ENCODE measurements at regions not wholly inside any gene's neighbourhood (a gene's known extent, or its start where the extent isn't known, plus 50 kb on each side); places are given as distances from the start of the nearest gene placed in this dataset.

DNA sequence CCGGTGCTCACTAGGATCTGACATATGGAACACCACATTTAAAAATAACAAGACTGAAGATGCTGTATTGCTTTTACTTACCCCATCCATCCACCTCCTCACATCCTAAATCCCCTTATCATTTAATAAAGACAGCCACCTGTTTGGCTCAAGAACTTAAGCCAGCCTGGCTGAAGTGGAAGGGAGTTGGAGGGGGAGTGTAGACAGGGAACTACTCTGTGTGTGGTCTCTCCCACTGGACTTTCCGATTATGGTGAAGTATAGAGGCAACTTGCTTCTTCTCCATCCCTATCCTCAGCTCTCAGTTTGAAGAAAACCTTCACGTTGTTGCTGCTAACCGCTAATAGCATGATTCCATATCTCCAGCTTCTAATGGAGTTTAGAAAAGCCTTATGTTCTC, 313.4 kb downstream of the CDH11 start:
- Histone ChIP-seq H3K27ac (no peak overlapping the region), H3K36me3 (no peaks in the 10 kb centered on the region), H3K4me1 (no peaks in the 10 kb centered on the region), H3K4me3 (no peak overlapping the region), H3K27me3 (no peaks in the 10 kb centered on the region), H3K9me3 (no peaks in the 10 kb centered on the region)
- TF ChIP-seq, protein P1, sequence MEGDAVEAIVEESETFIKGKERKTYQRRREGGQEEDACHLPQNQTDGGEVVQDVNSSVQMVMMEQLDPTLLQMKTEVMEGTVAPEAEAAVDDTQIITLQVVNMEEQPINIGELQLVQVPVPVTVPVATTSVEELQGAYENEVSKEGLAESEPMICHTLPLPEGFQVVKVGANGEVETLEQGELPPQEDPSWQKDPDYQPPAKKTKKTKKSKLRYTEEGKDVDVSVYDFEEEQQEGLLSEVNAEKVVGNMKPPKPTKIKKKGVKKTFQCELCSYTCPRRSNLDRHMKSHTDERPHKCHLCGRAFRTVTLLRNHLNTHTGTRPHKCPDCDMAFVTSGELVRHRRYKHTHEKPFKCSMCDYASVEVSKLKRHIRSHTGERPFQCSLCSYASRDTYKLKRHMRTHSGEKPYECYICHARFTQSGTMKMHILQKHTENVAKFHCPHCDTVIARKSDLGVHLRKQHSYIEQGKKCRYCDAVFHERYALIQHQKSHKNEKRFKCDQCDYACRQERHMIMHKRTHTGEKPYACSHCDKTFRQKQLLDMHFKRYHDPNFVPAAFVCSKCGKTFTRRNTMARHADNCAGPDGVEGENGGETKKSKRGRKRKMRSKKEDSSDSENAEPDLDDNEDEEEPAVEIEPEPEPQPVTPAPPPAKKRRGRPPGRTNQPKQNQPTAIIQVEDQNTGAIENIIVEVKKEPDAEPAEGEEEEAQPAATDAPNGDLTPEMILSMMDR (IDR thresholded peaks at IDR 0.05), result no peak
- TF ChIP-seq POLR2A (IDR thresholded peaks at IDR 0.05), result no peak
- DNase-seq, result no peak
- intact Hi-C loops (cut with DNase I; ENCODE audit: low total_unique reads), result no loop called here

DNA sequence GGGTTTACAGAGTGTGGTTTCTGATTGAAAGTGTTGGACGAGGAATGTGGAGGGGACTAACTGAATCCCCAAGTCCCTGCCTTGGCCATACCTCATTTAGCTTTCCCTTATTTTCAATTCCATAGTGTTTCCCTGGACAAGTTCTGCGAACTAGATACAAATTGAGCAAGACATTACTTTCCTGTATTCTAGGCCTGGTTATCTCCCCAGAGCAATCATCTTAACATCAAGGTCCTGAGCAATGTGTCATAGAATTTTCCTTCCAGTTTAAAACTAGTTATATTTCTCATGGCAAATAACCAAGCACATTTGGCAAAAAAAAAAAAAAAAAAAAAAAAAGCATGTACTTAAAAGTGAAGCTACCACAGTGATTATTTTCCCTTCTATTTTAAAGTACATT, 330.1 kb downstream of the CDH11 start:
- Histone ChIP-seq H3K9me3 (no peaks in the 10 kb centered on the region), H3K27me3 (no peaks in the 10 kb centered on the region), H3K36me3 (no peaks in the 10 kb centered on the region), H3K27ac (no peak overlapping the region), H3K4me3 (no peak overlapping the region), H3K4me1 (no peaks in the 10 kb centered on the region)
- intact Hi-C loops (cut with DNase I; ENCODE audit: low total_unique reads), result no loop called here
- DNase-seq, result no peak
- TF ChIP-seq POLR2A (IDR thresholded peaks at IDR 0.05), result no peak
- TF ChIP-seq, protein P1 (IDR thresholded peaks at IDR 0.05), result no peak

DNA sequence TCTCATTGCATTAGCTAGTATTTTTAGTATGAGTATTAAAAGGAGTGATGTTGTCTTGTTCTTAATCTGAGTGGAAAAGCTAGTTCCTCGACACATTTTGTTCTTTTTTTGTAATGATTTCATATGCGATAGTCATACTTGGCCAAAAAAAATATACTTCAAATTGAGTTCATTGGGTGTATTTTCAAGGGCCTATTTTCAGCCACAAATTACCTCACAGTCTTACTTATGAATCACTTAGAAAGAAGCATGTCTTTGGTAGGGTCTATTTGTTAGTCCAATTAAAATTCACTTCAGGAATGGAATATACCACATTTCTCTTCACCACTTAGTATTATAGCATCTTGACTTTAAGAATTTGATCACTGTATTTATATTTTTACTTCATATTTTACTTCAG, 337.2 kb downstream of the CDH11 start:
- Histone ChIP-seq H3K4me1 (no peaks in the 10 kb centered on the region), H3K27ac (no peak overlapping the region), H3K27me3 (no peaks in the 10 kb centered on the region), H3K36me3 (no peaks in the 10 kb centered on the region), H3K4me3 (no peak overlapping the region), H3K9me3 (no peaks in the 10 kb centered on the region)
- intact Hi-C loops (cut with DNase I; ENCODE audit: low total_unique reads), result no loop called here
- TF ChIP-seq, protein P1 (IDR thresholded peaks at IDR 0.05), result no peak
- TF ChIP-seq POLR2A (IDR thresholded peaks at IDR 0.05), result no peak
- no peak for DNase-seq

DNA sequence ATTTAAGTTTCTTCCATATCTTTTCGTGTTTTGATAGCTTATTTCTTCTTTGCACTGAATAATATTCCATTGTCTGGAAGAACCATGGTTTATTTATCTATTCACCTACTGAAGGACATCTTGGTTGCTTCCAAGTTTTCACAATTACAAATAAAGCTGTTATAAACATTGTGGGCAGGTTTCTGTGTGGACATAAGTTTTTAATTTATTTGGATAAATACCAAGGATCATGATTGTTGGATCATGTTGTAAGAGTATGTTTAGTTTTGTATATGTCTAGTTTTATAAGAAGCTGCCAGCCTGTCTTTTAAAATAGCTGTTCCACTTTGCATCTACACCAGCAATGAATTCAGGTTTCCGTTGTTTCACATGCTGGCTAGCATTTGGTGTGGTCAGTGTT, 339.4 kb downstream of the CDH11 start:
- DNase-seq, result no peak
- Histone ChIP-seq H3K36me3 (no peaks in the 10 kb centered on the region), H3K4me3 (no peak overlapping the region), H3K4me1 (no peaks in the 10 kb centered on the region), H3K27me3 (no peaks in the 10 kb centered on the region), H3K9me3 (no peaks in the 10 kb centered on the region), H3K27ac (no peak overlapping the region)
- TF ChIP-seq, protein P1 (IDR thresholded peaks at IDR 0.05), result no peak
- no peak for TF ChIP-seq POLR2A (IDR thresholded peaks at IDR 0.05)
- intact Hi-C loops (cut with DNase I; ENCODE audit: low total_unique reads), result no loop called here

DNA sequence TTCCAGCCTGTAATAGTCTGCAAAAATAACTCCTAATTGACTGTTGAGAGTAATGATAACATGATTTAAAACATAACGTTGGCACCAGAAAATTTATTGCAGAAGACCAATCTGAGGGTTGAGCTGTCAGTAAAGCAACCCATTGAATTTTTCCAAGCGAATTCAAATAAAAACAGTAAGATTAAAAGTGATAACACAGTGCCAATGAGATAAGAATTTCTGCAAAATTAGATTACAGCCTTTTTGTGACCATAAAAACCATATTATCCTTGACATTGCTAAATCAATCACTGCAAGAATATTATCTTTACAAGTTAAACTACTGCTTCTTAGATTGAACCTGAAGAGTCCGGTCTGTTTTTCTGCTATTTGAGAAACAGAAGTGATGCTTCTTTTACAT, 341.4 kb downstream of the CDH11 start:
- TF ChIP-seq, protein P1 (IDR thresholded peaks at IDR 0.05), result no peak
- TF ChIP-seq POLR2A (IDR thresholded peaks at IDR 0.05), result no peak

More for the DNA sequence above, 341.4 kb downstream of the CDH11 start:
- H3K4me3 ChIP-seq, result no peak overlapping the region
- no peaks in the 10 kb centered on the region for H3K4me1 ChIP-seq
- no peak for DNase-seq
- no peaks in the 10 kb centered on the region for H3K9me3 ChIP-seq
- intact Hi-C loops (cut with DNase I; ENCODE audit: low total_unique reads), result no loop called here
- no peaks in the 10 kb centered on the region for H3K36me3 ChIP-seq
- no peak overlapping the region for H3K27ac ChIP-seq
- no peaks in the 10 kb centered on the region for H3K27me3 ChIP-seq

Measured in uterus (tissue), 3 donors.